ENCODE measurements at regions not wholly inside any gene's neighbourhood (a gene's known extent, or its start where the extent isn't known, plus 50 kb on each side); places are given as distances from the start of the nearest gene placed in this dataset.

DNA sequence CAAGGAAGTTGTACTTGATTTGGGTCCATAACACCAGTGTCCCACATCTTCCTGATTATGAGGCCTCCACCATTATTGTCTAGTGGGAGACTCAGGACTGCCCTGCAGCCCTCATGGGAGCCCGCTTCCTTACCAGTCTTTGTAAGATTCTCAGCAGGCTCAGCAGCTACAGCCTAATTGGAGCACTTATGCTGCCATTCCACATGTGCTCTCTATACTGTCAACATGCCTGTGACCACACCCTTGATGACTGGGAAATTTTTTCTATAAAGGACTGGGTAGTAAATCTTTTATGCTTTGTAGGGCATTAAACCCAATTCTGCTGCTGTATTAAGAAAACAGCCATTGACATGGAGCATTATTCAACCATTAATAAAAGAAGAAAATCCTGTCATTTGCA lies 145.5 kb upstream of the IGF1 start:
- no peak overlapping the region for H3K14ac ChIP-seq (ENCODE audit: insufficient read length)
- 88% methylated on average over 1 of the region's 1 CpG; no CpG with 5 or more reads in 1 of the 2 experiments for WGBS, 2 experiments (ENCODE audit: extremely low coverage in 1 of 2, insufficient coverage in 1 of 2, insufficient read length in 1 of 2, insufficient replicate concordance in 2 of 2, low coverage in 1 of 2, low lambda C conversion rate in 2 of 2, missing lambda C conversion rate in 1 of 2)
- H2AFZ ChIP-seq (ENCODE audit: low read length): no peak overlapping the region
- no peak overlapping the region for H2BK120ac ChIP-seq (replicated peaks; ENCODE audit: low read depth, low read length)
- peaks cover 0 to 7% of the 10 kb centered on the region in 2 experiments; a peak in 1 of 4 replicates for H3K9me3 ChIP-seq (ENCODE audit: insufficient read depth in 2 of 2, low read depth in 1 of 2, low read length in 1 of 2)
- no peak overlapping the region for H3K56ac ChIP-seq (replicated peaks; ENCODE audit: insufficient read length, low read depth, low read length)
- H3K4ac ChIP-seq (replicated peaks; ENCODE audit: insufficient read length, low read depth, low read length): no peak overlapping the region
- H2BK12ac ChIP-seq (ENCODE audit: low read depth, low read length): no peak overlapping the region
- H3K23ac ChIP-seq (ENCODE audit: insufficient read length): no peak overlapping the region
- H3K27me3 ChIP-seq (replicated peaks in 1 of 4; ENCODE audit: control insufficient read depth in 3 of 4, extremely low read depth in 1 of 4, insufficient read depth in 3 of 4, low read length in 3 of 4): no peaks in the 10 kb centered on the region
- H3K27ac ChIP-seq (ENCODE audit: low read depth, low read length): no peak overlapping the region
- no peaks in the 10 kb centered on the region for H4K20me1 ChIP-seq (replicated peaks in 1 of 2; ENCODE audit: control insufficient read depth in 1 of 2, insufficient read depth in 2 of 2, low read length in 2 of 2)
- H3K79me2 ChIP-seq (ENCODE audit: control insufficient read depth in 1 of 2, insufficient read depth in 2 of 2, low read length in 2 of 2): no peaks in the 10 kb centered on the region
- POLR2A ChIA-PET (ENCODE audit: partially characterized antibody): no interaction called here
- H3K79me1 ChIP-seq (ENCODE audit: low read depth, low read length): no peaks in the 10 kb centered on the region
- no peak overlapping the region for H2BK15ac ChIP-seq (ENCODE audit: low read length)
- no peaks in the 10 kb centered on the region for H3K4me1 ChIP-seq (replicated peaks in 1 of 4; ENCODE audit: control insufficient read depth in 3 of 4, insufficient read depth in 4 of 4, low read length in 3 of 4)
- H4K5ac ChIP-seq (ENCODE audit: insufficient read length, low read depth, low read length): no peak overlapping the region
- H3K4me2 ChIP-seq (ENCODE audit: insufficient read depth in 1 of 2, low read depth in 2 of 2, low read length in 2 of 2): no peak overlapping the region
- no peak overlapping the region for H4K8ac ChIP-seq (ENCODE audit: extremely low read depth, insufficient read depth, low read length)
- H3K23me2 ChIP-seq (ENCODE audit: low read depth, low read length): no peaks in the 10 kb centered on the region
- H3K18ac ChIP-seq (ENCODE audit: extremely low read depth, low read length): no peak overlapping the region
- no peak overlapping the region for H2AK5ac ChIP-seq (ENCODE audit: low read depth, low read length)
- TF ChIP-seq SIN3A (conservative IDR thresholded peaks at IDR 0.05 in 1 of 2, IDR thresholded peaks at IDR 0.05 in 1 of 2; ENCODE audit: low read depth in 1 of 2, low read length in 2 of 2) (no peak), HDAC2 (IDR thresholded peaks at IDR 0.05; ENCODE audit: borderline replicate concordance in 1 of 2, low read depth in 2 of 2, low read length in 2 of 2) (no peak), BACH1 (IDR thresholded peaks at IDR 0.05; ENCODE audit: low read length) (no peak), SUZ12 (IDR thresholded peaks at IDR 0.05; ENCODE audit: low read length) (no peak), RFX5 (IDR thresholded peaks at IDR 0.05; ENCODE audit: borderline replicate concordance, low read depth, low read length) (no peak), SRF (IDR thresholded peaks at IDR 0.05; ENCODE audit: low read depth, low read length) (no peak), MAFK (IDR thresholded peaks at IDR 0.05; ENCODE audit: low read depth, low read length) (no peak)
- H3K4me3 ChIP-seq (ENCODE audit: extremely low read depth in 1 of 4, insufficient read depth in 2 of 4, low read depth in 3 of 4, low read length in 4 of 4): no peak overlapping the region
- H2BK5ac ChIP-seq (ENCODE audit: low read depth, low read length): no peak overlapping the region
- H3K36me3 ChIP-seq (ENCODE audit: control insufficient read depth in 2 of 4, insufficient read depth in 4 of 4, low read length in 3 of 4): no peaks in the 10 kb centered on the region; a peak in 1 of 8 replicates
- DNase-seq (ENCODE audit: low read depth in 1 of 2, low spot score in 2 of 2): no peak
- no peak for FAIRE-seq
- CTCF ChIA-PET (ENCODE audit: partially characterized antibody): no interaction called here
- no peak overlapping the region for H2BK20ac ChIP-seq (ENCODE audit: low read length)
- H4K91ac ChIP-seq (replicated peaks; ENCODE audit: insufficient read length, low read length): no peak overlapping the region
- H3K9ac ChIP-seq (replicated peaks in 1 of 4; ENCODE audit: extremely low read depth in 1 of 4, low read depth in 3 of 4, low read length in 3 of 4): no peak overlapping the region

All from H1 (cell line).